ENCODE measurements at regions not wholly inside any gene's neighbourhood (a gene's known extent, or its start where the extent isn't known, plus 50 kb on each side); places are given as distances from the start of the nearest gene placed in this dataset.

- Histone ChIP-seq H3K4me3 (ENCODE audit: low read depth in 2 of 2, low read length in 2 of 2) (no peak overlapping the region), H3K36me3 (ENCODE audit: control insufficient read depth, insufficient read depth, low read length) (no peaks in the 10 kb centered on the region), H3K27me3 (ENCODE audit: control insufficient read depth, insufficient read depth, low read length) (no peaks in the 10 kb centered on the region), H3K27ac (ENCODE audit: low read length) (no peak overlapping the region), H3K4me1 (ENCODE audit: control insufficient read depth, insufficient read depth, low read length) (no peaks in the 10 kb centered on the region), H3K9me3 (ENCODE audit: control insufficient read depth, insufficient read depth, low read depth, low read length) (no peaks in the 10 kb centered on the region)
- TF ChIP-seq CTCF (IDR thresholded peaks at IDR 0.05) (no peak), TCF7L2 (IDR thresholded peaks at IDR 0.05; ENCODE audit: low read depth, low read length) (no peak)
- intact Hi-C loops (cut with micrococcal nuclease; ENCODE audit: unreplicated experiment) = no loop called here
- CTCF ChIA-PET = no interaction called here
- ATAC-seq (no peak), DNase-seq (ENCODE audit: low read depth, low spot score) (no peak)
- POLR2A ChIA-PET = interaction anchor here (0.6 kb wide), 1 partner anchor 131 kb away, joined by 5 read pairs; no protein-coding TSS in a partner anchor
- in situ Hi-C loops (cut with HindIII; ENCODE audit: low pct_unique_long_range_greater_than_20kb, low sequenced_read_pairs) = no loop called here
- BruUV-seq (replicated peaks) = no TSS peak
Observed at GRCh38 chr2:156649596-156649995, 213.4 kb downstream of the GPD2 start.

- BruUV-seq (replicated peaks) = no TSS peak
- CTCF ChIA-PET = no interaction called here
- Histone ChIP-seq H3K4me1 (ENCODE audit: control insufficient read depth, insufficient read depth, low read length) (no peaks in the 10 kb centered on the region), H3K9me3 (ENCODE audit: control insufficient read depth, insufficient read depth, low read depth, low read length) (no peaks in the 10 kb centered on the region), H3K27me3 (ENCODE audit: control insufficient read depth, insufficient read depth, low read length) (no peaks in the 10 kb centered on the region), H3K27ac (ENCODE audit: low read length) (no peak overlapping the region), H3K36me3 (ENCODE audit: control insufficient read depth, insufficient read depth, low read length) (no peaks in the 10 kb centered on the region), H3K4me3 (ENCODE audit: low read depth in 2 of 2, low read length in 2 of 2) (no peak overlapping the region)
- in situ Hi-C loops (cut with HindIII; ENCODE audit: low pct_unique_long_range_greater_than_20kb, low sequenced_read_pairs) (no loop called here), intact Hi-C loops (cut with micrococcal nuclease; ENCODE audit: unreplicated experiment) (no loop called here)
- TF ChIP-seq CTCF (IDR thresholded peaks at IDR 0.05) = no peak
- no peak for TF ChIP-seq SIN3A (IDR thresholded peaks at IDR 0.05; ENCODE audit: borderline replicate concordance, insufficient read depth, low read depth, low read length)
- no peak for TF ChIP-seq POLR2AphosphoS5 (IDR thresholded peaks at IDR 0.05; ENCODE audit: low read depth, low read length)
- TF ChIP-seq, protein P1, sequence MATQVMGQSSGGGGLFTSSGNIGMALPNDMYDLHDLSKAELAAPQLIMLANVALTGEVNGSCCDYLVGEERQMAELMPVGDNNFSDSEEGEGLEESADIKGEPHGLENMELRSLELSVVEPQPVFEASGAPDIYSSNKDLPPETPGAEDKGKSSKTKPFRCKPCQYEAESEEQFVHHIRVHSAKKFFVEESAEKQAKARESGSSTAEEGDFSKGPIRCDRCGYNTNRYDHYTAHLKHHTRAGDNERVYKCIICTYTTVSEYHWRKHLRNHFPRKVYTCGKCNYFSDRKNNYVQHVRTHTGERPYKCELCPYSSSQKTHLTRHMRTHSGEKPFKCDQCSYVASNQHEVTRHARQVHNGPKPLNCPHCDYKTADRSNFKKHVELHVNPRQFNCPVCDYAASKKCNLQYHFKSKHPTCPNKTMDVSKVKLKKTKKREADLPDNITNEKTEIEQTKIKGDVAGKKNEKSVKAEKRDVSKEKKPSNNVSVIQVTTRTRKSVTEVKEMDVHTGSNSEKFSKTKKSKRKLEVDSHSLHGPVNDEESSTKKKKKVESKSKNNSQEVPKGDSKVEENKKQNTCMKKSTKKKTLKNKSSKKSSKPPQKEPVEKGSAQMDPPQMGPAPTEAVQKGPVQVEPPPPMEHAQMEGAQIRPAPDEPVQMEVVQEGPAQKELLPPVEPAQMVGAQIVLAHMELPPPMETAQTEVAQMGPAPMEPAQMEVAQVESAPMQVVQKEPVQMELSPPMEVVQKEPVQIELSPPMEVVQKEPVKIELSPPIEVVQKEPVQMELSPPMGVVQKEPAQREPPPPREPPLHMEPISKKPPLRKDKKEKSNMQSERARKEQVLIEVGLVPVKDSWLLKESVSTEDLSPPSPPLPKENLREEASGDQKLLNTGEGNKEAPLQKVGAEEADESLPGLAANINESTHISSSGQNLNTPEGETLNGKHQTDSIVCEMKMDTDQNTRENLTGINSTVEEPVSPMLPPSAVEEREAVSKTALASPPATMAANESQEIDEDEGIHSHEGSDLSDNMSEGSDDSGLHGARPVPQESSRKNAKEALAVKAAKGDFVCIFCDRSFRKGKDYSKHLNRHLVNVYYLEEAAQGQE (IDR thresholded peaks at IDR 0.05; ENCODE audit: insufficient read depth in 1 of 2, low read depth in 2 of 2, low read length in 1 of 2) = no peak
- no peak for TF ChIP-seq TCF7L2 (IDR thresholded peaks at IDR 0.05; ENCODE audit: low read depth, low read length)
- ATAC-seq (no peak), DNase-seq (ENCODE audit: low read depth, low spot score) (no peak)
- POLR2A ChIA-PET = no interaction called here
Observed at GRCh38 chr2:156652691-156653090, 216.5 kb downstream of the GPD2 start.

GRCh38 chr2:156653675-156654074, 217.5 kb downstream of the GPD2 start:
- in situ Hi-C loops (cut with HindIII; ENCODE audit: low pct_unique_long_range_greater_than_20kb, low sequenced_read_pairs) = no loop called here
- ChIA-PET CTCF (no interaction called here), POLR2A (no interaction called here)

More at GRCh38 chr2:156653675-156654074, 217.5 kb downstream of the GPD2 start:
- H3K27ac ChIP-seq (ENCODE audit: low read length) = no peak overlapping the region
- H3K27me3 ChIP-seq (ENCODE audit: control insufficient read depth, insufficient read depth, low read length) = no peaks in the 10 kb centered on the region
- H3K4me3 ChIP-seq (ENCODE audit: low read depth in 2 of 2, low read length in 2 of 2) = no peak overlapping the region
- ATAC-seq (no peak), DNase-seq (ENCODE audit: low read depth, low spot score) (no peak)
- H3K9me3 ChIP-seq (ENCODE audit: control insufficient read depth, insufficient read depth, low read depth, low read length) = no peaks in the 10 kb centered on the region
- no peak for TF ChIP-seq CTCF (IDR thresholded peaks at IDR 0.05)
- TF ChIP-seq SIN3A (IDR thresholded peaks at IDR 0.05; ENCODE audit: borderline replicate concordance, insufficient read depth, low read depth, low read length) = no peak
- no peak for TF ChIP-seq POLR2AphosphoS5 (IDR thresholded peaks at IDR 0.05; ENCODE audit: low read depth, low read length)
- TF ChIP-seq, protein P1 (IDR thresholded peaks at IDR 0.05; ENCODE audit: insufficient read depth in 1 of 2, low read depth in 2 of 2, low read length in 1 of 2) = no peak
- no peak for TF ChIP-seq TCF7L2 (IDR thresholded peaks at IDR 0.05; ENCODE audit: low read depth, low read length)
- H3K4me1 ChIP-seq (ENCODE audit: control insufficient read depth, insufficient read depth, low read length) = no peaks in the 10 kb centered on the region
- no TSS peak for BruUV-seq (replicated peaks)
- intact Hi-C loops (cut with micrococcal nuclease; ENCODE audit: unreplicated experiment) = no loop called here
- no peaks in the 10 kb centered on the region for H3K36me3 ChIP-seq (ENCODE audit: control insufficient read depth, insufficient read depth, low read length)
